ENCODE measurements at regions not wholly inside any gene's neighbourhood (a gene's known extent, or its start where the extent isn't known, plus 50 kb on each side); places are given as distances from the start of the nearest gene placed in this dataset.

DNA sequence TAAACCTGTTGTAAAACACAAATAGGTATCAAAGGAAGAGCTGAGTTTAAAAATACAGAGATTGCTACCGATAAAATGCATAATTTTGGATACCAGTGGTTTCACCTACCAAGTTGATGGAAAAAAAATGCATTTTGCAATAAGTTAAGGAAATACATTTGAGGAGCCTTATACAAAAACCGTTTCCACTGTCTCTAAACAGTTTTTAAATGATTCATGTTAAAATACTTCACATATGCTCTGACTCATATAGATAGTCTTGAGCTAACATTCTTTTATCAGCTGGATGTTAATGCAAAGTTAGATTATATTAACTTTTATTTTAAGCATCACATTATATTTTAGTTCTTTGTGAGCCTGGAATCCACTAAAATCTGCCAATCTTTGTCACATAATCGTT is 50.6 kb upstream of the ANKRD17 start:
- FAIRE-seq, result no peak
- no peak overlapping the region for H3K4me2 ChIP-seq (ENCODE audit: low read depth, low read length)
- no peaks in the 10 kb centered on the region for H4K20me1 ChIP-seq (ENCODE audit: insufficient read depth, low read length)
- ATAC-seq, result no peak
- H3K27ac ChIP-seq (ENCODE audit: extremely low read length, insufficient read depth, low read length), result no peak overlapping the region
- H3K4me3 ChIP-seq (replicated peaks in 1 of 3; ENCODE audit: insufficient read depth in 1 of 3, low read depth in 2 of 3, low read length in 3 of 3), result no peak overlapping the region
- BruUV-seq (replicated peaks), result no TSS peak
- H3K4me1 ChIP-seq (ENCODE audit: insufficient read depth, low read length), result peaks cover 26% of the 10 kb centered on the region
- no peaks in the 10 kb centered on the region for H3K9me3 ChIP-seq (ENCODE audit: low read length)
- H3K36me3 ChIP-seq (replicated peaks in 1 of 2; ENCODE audit: control insufficient read depth in 1 of 2, insufficient read depth in 2 of 2, low read length in 2 of 2), result no peaks in the 10 kb centered on the region
- DNase-seq (ENCODE audit: low spot score), result no peak
- no peaks in the 10 kb centered on the region for H3K79me2 ChIP-seq (ENCODE audit: insufficient read depth, low read length)
- no peaks in the 10 kb centered on the region for H3K27me3 ChIP-seq (ENCODE audit: control insufficient read depth in 1 of 2, insufficient read depth in 2 of 2, low read length in 2 of 2)
- intact Hi-C loops (cut with micrococcal nuclease; ENCODE audit: unreplicated experiment), result loop anchor here (5.0 kb wide), 1 partner anchor 182 kb away; no protein-coding TSS in a partner anchor
- no peak overlapping the region for H2AFZ ChIP-seq (ENCODE audit: low read length)
- in situ Hi-C loops (cut with HindIII; ENCODE audit: extremely low pct_ligation_motif_present, low pct_unique_long_range_greater_than_20kb), result loop anchor here (25.0 kb wide), 1 partner anchor 828 kb away; no protein-coding TSS in a partner anchor
- ChIA-PET POLR2A (no interaction called here), CTCF (ENCODE audit: low intra/inter-chr PET ratio, low total read pairs) (no interaction called here)
- H3K9ac ChIP-seq (ENCODE audit: insufficient read depth, low read depth, low read length), result no peak overlapping the region
- WGBS (ENCODE audit: low lambda C conversion rate), result 16% methylated on average over 3 of the region's 3 CpGs
- TF ChIP-seq PRMT3 (CRISPR knock-in tag; IDR thresholded peaks at IDR 0.05; ENCODE audit: borderline replicate concordance, low read depth) (no peak), DNMT3B (CRISPR knock-in tag; conservative IDR thresholded peaks at IDR 0.05) (no peak), FOXA1 (IDR thresholded peaks at IDR 0.05) (no peak), FOXA1 (CRISPR knock-in tag; IDR thresholded peaks at IDR 0.05) (no peak), ZNF136 (CRISPR knock-in tag; IDR thresholded peaks at IDR 0.05; ENCODE audit: low read depth) (no peak), ZNF263 (CRISPR knock-in tag; IDR thresholded peaks at IDR 0.05) (no peak), RORA (CRISPR knock-in tag; IDR thresholded peaks at IDR 0.05) (no peak), KLF11 (CRISPR knock-in tag; IDR thresholded peaks at IDR 0.05) (no peak), HOXA5 (CRISPR knock-in tag; IDR thresholded peaks at IDR 0.05) (no peak), ZNF878 (CRISPR knock-in tag; IDR thresholded peaks at IDR 0.05) (no peak), PHB2 (IDR thresholded peaks at IDR 0.05; ENCODE audit: partially characterized antibody) (no peak), FOXP1 (IDR thresholded peaks at IDR 0.05) (no peak), FOXP1 (CRISPR knock-in tag; IDR thresholded peaks at IDR 0.05) (no peak), MEF2D (CRISPR knock-in tag; IDR thresholded peaks at IDR 0.05) (no peak), ZNF441 (CRISPR knock-in tag; IDR thresholded peaks at IDR 0.05; ENCODE audit: borderline replicate concordance) (no peak)
- TF ChIP-seq, protein P1, sequence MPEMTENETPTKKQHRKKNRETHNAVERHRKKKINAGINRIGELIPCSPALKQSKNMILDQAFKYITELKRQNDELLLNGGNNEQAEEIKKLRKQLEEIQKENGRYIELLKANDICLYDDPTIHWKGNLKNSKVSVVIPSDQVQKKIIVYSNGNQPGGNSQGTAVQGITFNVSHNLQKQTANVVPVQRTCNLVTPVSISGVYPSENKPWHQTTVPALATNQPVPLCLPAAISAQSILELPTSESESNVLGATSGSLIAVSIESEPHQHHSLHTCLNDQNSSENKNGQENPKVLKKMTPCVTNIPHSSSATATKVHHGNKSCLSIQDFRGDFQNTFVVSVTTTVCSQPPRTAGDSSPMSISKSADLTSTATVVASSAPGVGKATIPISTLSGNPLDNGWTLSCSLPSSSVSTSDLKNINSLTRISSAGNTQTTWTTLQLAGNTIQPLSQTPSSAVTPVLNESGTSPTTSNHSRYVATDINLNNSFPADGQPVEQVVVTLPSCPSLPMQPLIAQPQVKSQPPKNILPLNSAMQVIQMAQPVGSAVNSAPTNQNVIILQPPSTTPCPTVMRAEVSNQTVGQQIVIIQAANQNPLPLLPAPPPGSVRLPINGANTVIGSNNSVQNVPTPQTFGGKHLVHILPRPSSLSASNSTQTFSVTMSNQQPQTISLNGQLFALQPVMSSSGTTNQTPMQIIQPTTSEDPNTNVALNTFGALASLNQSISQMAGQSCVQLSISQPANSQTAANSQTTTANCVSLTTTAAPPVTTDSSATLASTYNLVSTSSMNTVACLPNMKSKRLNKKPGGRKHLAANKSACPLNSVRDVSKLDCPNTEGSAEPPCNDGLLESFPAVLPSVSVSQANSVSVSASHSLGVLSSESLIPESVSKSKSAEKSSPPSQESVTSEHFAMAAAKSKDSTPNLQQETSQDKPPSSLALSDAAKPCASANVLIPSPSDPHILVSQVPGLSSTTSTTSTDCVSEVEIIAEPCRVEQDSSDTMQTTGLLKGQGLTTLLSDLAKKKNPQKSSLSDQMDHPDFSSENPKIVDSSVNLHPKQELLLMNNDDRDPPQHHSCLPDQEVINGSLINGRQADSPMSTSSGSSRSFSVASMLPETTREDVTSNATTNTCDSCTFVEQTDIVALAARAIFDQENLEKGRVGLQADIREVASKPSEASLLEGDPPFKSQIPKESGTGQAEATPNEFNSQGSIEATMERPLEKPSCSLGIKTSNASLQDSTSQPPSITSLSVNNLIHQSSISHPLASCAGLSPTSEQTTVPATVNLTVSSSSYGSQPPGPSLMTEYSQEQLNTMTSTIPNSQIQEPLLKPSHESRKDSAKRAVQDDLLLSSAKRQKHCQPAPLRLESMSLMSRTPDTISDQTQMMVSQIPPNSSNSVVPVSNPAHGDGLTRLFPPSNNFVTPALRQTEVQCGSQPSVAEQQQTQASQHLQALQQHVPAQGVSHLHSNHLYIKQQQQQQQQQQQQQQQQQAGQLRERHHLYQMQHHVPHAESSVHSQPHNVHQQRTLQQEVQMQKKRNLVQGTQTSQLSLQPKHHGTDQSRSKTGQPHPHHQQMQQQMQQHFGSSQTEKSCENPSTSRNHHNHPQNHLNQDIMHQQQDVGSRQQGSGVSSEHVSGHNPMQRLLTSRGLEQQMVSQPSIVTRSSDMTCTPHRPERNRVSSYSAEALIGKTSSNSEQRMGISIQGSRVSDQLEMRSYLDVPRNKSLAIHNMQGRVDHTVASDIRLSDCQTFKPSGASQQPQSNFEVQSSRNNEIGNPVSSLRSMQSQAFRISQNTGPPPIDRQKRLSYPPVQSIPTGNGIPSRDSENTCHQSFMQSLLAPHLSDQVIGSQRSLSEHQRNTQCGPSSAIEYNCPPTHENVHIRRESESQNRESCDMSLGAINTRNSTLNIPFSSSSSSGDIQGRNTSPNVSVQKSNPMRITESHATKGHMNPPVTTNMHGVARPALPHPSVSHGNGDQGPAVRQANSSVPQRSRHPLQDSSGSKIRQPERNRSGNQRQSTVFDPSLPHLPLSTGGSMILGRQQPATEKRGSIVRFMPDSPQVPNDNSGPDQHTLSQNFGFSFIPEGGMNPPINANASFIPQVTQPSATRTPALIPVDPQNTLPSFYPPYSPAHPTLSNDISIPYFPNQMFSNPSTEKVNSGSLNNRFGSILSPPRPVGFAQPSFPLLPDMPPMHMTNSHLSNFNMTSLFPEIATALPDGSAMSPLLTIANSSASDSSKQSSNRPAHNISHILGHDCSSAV (CRISPR knock-in tag; IDR thresholded peaks at IDR 0.05; ENCODE audit: borderline replicate concordance), result no peak
- TF ChIP-seq, protein P2, sequence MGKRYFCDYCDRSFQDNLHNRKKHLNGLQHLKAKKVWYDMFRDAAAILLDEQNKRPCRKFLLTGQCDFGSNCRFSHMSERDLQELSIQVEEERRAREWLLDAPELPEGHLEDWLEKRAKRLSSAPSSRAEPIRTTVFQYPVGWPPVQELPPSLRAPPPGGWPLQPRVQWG (CRISPR knock-in tag; IDR thresholded peaks at IDR 0.05; ENCODE audit: borderline replicate concordance, low read depth), result no peak
- TF ChIP-seq, protein P3, sequence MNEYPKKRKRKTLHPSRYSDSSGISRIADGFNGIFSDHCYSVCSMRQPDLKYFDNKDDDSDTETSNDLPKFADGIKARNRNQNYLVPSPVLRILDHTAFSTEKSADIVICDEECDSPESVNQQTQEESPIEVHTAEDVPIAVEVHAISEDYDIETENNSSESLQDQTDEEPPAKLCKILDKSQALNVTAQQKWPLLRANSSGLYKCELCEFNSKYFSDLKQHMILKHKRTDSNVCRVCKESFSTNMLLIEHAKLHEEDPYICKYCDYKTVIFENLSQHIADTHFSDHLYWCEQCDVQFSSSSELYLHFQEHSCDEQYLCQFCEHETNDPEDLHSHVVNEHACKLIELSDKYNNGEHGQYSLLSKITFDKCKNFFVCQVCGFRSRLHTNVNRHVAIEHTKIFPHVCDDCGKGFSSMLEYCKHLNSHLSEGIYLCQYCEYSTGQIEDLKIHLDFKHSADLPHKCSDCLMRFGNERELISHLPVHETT (CRISPR knock-in tag; conservative IDR thresholded peaks at IDR 0.05), result no peak
